HL-60 (cell line): ENCODE measurements at regions not wholly inside any gene's neighbourhood (a gene's known extent, or its start where the extent isn't known, plus 50 kb on each side); places are given as distances from the start of the nearest gene placed in this dataset.

Experiments used
- CTCF ChIP-seq: IDR thresholded peaks from one replicate; pipeline ENCODE4 v1.5.1; 2011; ENCODE audit warnings: low read length, control low read depth, inconsistent platforms; ENCODE audit not compliant: insufficient read depth
- POLR2AphosphoS5 ChIP-seq: IDR thresholded peaks from 2 replicates; pipeline ENCODE4 v1.6.1; 2012; ENCODE audit warnings: low read depth
- REST ChIP-seq: IDR thresholded peaks from 2 replicates; pipeline ENCODE4 v1.6.1; 2012; ENCODE audit warnings: low read depth; ENCODE audit not compliant: insufficient replicate concordance
- SPI1 ChIP-seq: IDR thresholded peaks from 2 replicates; pipeline ENCODE4 v1.6.1; 2012; ENCODE audit warnings: low read depth, mild to moderate bottlenecking, borderline replicate concordance

GRCh38 chr10:24147321-24147720 lies 61.6 kb upstream of the KIAA1217 start:
- TF ChIP-seq SPI1 (no peak), CTCF (no peak), REST (no peak), POLR2AphosphoS5 (no peak)
